ENCODE measurements at regions not wholly inside any gene's neighbourhood (a gene's known extent, or its start where the extent isn't known, plus 50 kb on each side); places are given as distances from the start of the nearest gene placed in this dataset.
A peak's percentile ranks its signal among the peaks of the same experiment; 100 is the strongest.

DNA sequence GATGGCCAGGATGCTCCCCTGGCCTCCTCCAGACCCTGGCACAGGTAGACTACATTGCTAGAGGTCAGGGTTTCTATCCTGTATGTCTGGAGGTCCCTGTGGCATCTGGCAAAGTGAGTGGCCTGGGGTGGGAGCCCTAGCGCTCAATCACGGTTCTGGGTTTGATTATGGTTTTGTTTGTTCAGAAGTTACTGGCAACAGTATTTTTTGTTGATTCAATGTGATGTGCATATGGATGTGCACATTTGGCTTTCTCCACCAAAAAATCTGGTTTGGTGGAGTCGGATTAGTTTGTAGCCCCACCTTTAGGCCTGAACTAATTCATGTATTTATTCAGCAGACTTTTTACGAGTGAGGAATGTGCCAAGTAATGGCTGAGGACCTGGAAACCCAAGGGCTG, 109.7 kb downstream of the VEGFA start:
- DNase-seq, result no peak

DNA sequence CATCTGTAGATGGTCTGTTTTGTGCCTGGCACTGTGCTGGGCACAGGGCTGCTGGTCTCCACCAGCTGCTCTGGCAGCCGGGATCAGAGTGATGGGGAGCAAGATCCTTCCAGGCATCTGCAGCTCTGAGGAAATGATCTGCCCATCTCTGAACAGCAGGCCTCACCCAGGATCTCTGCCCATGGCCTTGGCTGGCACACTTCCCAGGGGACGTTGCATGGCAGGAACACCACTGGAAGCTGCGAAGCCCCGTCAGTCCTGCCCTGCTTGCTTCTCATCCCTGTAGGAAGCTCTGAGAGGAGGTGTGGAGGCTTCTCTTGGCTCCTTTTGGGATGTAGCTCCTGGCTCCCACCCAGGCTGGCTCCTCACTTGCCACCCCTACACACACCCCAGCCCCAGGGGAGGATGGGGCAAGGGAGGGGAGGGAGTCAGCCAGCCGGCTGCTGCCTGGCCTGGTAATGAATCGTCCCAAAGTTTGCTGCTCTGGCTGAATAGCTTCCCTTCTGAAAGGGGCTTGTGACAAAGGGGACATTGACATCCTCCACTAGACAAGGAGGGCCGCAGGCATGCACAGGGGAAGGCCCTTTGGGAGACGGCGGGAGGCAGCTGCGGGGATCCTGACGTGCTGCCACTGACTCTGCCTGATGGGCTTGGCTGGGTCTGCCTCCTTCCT, 108.9 kb downstream of the VEGFA start:
- DNase-seq, result no peak

GRCh38 chr6:43878127-43878634, 108.2 kb downstream of the VEGFA start:
- no peak for DNase-seq

DNA sequence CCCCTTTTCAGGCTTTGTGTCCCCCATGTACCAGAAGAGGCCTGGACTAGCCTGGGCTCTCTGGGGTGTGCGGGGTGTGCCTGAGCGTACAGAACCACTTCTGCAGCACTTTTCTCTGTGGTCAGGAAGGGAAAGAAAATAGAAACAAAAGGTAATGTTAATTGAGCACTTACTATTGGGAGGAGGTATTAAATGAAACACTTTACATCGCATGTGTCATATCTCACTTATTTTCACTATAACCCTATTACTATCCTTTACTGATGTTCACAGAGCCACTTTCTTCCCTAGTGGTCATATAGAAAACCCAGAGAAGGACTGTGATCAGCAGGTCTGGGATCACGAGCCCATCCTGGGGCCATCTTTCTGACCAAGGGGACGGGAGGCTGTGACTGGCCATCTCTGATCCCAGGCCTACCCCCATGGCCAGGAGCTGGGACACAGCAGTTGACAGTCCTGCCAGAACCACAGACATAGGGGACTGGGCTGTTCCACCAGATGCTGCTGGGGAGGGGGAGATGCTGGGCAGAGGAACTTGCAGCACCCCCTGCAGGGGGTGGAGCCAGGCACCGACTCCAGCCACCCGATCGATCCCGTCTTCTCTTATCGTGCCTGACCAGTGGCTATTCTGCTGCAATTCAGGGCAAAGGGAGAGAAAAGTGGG, 107.6 kb downstream of the VEGFA start:
- no peak for DNase-seq

DNA sequence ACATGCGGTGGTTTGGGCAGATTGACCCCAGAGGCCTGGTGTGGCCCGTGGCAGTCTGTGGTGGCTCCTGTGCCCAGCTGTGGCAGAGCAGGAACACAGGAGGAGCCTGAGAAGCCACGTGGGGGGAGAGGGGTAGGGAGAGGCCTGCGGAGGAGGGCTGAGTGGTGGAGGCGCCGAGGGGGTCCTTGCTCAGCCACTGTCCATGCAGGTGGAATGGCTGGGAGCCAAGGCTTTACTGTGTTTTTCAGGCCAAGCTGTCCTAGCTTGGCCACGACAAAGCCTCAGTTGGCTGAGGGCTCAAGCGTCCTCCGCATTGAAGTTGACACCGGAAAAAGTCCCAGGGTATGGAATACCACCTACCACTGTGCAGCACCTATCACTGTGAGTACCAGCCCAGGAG, 107.0 kb downstream of the VEGFA start:
- no peak for DNase-seq

DNA sequence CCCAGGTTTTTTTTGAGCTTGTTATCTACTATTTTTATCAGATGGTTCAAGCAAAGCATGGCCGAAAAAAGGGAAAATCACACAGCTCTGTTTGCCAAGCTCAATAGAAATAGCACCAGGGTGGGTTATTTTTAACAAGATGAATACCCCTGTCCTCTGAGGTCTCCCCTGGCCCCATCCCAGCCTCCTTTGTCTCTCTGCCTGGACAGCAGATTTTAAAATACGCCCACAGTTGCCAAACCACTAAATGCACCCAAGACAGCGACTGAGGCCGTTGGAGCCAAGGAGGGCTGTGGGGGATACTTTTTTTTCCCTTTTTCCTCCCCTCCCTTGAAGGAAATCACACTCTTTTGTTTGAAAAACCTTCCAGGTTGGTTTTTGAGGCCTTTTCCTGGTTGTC, 106.6 kb downstream of the VEGFA start:
- DNase-seq, result no peak

- no peak for DNase-seq
Measured at GRCh38 chr6:43875849-43876572, 106.0 kb downstream of the VEGFA start.

GRCh38 chr6:43874814-43875590, 105.0 kb downstream of the VEGFA start:
- no peak for DNase-seq

DNA sequence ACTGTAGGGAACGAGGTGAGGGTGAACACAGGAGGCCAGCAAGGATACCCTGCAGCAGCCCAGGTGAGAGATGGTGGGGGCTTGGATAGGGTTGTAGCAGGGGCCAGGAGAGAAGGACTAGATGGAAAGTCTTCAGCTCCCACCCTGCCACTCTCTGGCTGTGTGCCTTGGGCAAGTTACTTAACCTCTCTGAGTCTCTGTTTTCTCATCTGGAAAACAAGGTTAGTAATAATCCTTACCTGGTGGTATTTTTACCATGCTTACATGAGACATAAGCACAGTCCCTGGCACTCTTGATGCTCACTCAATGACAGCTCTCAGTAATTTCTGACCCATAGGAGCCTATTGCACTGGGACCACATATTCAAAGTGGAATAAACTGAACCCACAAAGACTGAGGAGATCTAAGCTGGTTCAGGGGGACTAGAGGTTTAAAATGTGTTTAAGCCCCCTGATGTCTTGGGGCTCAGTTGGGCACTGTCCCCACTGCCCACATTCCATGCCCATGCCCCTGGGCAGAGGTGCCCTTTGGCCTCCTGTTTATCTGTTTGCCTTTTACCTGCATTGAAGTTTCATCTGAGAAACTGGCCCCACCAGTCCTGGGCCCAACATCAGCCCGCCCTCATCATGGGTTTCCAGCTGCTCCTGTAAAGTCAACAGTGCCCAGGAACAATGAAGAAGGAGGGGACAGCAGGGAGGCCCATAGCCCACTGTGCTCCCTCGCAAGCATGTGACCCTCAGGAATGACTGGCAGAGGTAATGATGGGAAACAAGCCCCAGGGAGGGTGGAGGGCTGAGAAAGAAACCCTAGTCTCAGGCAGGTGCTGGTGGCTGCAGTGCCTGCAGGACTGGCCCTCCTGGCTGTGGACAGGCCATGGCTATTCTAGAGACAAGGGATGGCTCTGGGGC, 104.0 kb downstream of the VEGFA start:
- peak; percentile 26 to 29 for DNase-seq

DNA sequence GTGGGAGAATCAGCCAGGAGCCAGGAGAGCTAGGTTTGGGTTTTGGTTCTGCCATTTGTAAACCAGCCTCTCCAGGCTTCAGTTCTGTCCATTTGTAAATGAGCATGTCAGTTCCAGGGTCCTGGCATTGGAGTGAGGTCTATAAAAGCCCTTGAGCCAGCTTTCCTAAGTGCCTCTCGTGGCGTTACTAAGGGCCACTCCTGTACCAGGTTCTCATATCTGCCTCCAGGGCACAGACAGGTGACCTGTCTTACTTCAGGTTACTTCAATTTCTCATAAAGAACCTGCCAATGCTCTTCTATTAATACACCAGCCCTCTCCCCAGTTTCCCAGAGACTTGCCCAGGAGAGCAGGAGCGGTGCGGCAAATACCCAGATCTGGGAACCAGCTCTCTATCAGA, 101.9 kb downstream of the VEGFA start:
- DNase-seq, result no peak

- DNase-seq, result no peak
Measured at GRCh38 chr6:43871284-43871683, 101.3 kb downstream of the VEGFA start.

DNA sequence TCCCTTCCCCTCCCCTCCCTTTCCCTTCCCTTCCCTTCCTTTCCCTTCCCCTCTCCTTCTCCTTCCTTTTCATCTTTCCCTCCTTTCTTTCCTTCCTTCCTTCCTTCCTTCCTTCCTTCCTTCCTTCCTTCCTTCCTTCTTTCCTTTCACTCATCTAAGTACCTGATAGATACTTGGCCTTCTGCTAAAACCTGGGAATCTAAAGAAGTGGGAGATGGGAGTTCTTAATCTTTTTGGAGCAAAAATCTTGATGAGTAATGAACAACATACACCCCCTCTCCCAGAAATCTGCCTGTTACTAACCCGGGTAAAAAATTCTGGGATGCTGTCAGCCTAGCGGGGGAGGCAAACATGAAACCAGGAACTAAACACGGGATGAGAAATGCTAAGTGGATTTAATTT, 100.7 kb downstream of the VEGFA start:
- DNase-seq, result no peak

GRCh38 chr6:43869792-43870659, 100.0 kb downstream of the VEGFA start:
- DNase-seq, result no peak

GRCh38 chr6:43869079-43869710, 99.2 kb downstream of the VEGFA start:
- DNase-seq, result no peak

DNA sequence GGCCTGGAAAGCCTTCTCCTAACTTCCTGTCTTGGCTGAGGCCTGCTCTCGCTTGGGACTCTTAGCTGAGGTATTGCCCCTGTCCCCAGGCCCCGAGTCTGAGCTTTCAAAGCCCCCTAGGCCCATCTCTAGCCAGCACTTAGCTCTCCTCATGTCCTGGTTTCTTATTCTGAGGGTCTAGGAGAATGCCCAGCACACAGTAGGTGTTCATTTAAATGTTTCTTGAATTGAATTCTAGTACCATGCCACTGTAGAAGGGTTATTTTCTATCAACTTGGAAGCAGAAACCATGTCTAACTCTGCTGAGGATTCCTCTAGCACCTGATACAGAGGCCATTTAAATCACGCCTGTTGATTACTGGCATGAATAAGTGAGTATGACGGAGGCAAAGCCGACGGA, 98.5 kb downstream of the VEGFA start:
- DNase-seq, result no peak

- no peak for DNase-seq
Measured at GRCh38 chr6:43867996-43868395, 98.0 kb downstream of the VEGFA start.

DNA sequence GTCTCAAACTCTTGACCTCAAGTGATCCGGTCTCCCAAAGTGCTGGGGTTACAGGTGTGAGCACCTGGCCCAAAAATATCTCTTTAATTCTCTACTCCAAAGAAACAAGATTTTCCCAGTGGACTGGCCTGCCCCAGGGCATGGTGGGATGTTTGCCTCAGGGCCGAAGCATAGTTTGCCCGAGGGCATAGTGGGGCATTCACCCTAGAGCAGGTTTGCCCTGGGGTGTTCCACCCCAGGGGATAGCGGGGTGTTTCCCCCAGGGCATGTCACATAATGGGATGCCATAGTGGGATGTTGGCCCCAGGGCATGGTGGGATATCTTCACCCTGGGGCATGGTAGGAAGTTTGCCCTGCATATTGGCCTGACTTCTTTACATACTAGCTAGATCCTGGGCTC, 97.2 kb downstream of the VEGFA start:
- DNase-seq, result no peak

DNA sequence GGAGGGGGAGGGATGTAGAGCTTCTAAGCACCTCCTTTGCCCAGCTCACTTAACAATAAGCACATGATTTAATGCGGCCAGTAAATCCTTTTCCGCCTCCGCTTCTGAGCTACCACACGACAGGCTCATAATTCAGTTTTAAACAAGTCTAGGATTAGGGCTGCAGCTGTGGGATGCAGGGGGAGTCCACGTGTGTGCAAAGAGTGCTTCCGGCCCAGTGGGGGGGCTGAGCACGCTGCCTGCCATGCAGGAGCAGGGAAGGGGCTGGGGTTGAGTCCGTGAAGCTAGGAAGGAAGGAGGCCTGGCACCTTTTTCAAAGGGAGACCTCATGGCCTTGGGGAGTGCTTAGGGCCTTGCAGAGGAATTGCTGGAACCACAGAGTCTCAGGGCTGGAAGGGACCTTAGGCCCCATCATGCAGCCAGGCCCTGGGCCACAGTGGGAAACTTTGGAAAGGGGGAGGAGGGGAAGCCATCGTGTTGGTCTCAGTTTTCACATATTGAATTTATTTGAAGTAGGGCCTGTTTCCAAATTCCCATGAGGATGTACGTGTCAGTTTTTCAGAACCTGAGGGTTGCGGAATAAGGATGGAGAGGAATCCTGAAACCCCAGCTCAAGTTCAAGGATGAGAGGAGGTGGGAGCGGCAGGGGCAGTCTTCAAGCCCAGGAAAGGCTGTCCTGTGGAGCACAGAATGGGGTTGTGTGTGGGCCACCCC, 96.1 kb downstream of the VEGFA start:
- DNase-seq, result no peak

GRCh38 chr6:43865086-43865485, 95.1 kb downstream of the VEGFA start:
- DNase-seq, result no peak

GRCh38 chr6:43862925-43863324, 92.9 kb downstream of the VEGFA start:
- no peak for DNase-seq

Measured in SHP77 (cell line).